Retinal pigment epithelial cell (primary cell): ENCODE measurements at regions not wholly inside any gene's neighbourhood (a gene's known extent, or its start where the extent isn't known, plus 50 kb on each side); places are given as distances from the start of the nearest gene placed in this dataset.

Experiments
- DNase-seq: peaks from one replicate; pipeline ENCODE4 v3.0.0-alpha.2; 2010; ENCODE audit warnings: low read depth
- H3K4me3 ChIP-seq: 2 replicates; pipeline ENCODE4 v1.5.1; 2011; ENCODE audit warnings: mild to moderate bottlenecking, low read length, control low read depth, moderate library complexity
- TF ChIP-seq, protein P1 (sequence below): conservative IDR thresholded peaks from 2 replicates; pipeline ENCODE4 v1.5.1; 2011; ENCODE audit warnings: low read depth, low read length, control low read depth, inconsistent platforms

DNA sequence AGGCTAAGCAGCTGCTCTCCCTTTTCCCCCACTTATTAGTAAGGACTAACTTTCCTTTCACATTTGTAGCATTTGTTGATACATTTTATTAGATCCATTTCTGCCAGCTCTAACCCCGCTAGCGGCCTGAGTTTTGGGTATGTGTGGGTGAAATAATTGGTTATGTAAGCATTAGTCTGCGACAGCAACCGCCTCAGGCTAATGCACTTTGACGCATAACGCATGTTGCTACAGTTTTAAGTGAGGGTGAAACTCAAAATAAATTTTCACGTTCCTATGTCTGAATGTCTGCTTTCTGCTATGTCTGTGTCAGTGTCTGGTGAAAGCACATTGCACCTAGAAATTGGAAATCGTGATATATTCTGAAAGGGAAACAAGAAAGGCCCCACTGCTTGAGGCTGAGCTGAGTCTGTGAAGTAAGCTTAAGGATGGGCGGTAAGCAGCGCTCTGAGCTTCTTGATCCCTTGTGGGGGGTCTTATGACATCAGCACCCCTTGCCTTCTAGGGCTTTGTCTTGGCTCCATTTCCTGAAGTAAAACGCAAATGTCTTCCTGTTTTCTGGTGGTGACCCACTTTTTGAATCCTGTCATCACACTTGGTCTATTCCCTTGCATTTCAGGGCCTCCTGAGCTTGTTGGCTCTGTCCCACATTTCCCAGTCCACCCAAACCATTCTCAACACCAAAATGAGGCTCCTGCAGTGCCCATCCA, 648.3 kb upstream of the ARGLU1 start:
- TF ChIP-seq, protein P1, sequence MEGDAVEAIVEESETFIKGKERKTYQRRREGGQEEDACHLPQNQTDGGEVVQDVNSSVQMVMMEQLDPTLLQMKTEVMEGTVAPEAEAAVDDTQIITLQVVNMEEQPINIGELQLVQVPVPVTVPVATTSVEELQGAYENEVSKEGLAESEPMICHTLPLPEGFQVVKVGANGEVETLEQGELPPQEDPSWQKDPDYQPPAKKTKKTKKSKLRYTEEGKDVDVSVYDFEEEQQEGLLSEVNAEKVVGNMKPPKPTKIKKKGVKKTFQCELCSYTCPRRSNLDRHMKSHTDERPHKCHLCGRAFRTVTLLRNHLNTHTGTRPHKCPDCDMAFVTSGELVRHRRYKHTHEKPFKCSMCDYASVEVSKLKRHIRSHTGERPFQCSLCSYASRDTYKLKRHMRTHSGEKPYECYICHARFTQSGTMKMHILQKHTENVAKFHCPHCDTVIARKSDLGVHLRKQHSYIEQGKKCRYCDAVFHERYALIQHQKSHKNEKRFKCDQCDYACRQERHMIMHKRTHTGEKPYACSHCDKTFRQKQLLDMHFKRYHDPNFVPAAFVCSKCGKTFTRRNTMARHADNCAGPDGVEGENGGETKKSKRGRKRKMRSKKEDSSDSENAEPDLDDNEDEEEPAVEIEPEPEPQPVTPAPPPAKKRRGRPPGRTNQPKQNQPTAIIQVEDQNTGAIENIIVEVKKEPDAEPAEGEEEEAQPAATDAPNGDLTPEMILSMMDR = no peak
- DNase-seq = no peak
- H3K4me3 ChIP-seq = no peak overlapping the region

DNA sequence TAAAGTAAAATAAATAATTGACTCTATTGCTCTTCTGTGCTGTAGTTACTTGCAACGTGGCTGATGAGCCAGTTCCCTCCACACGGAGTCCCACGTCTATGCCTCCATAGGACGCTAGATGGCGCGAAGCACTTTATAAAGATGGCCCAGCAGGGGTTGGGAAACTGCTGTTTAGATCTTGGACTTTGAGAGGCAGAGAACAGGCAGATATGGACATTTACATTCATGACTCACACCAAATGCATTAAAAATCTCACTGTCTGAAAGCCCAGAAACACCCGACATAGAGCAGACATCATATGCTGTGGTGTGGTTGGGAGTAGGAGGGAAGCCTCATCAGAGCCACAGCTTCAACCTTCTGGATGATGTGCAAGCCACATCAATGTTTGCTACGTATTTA, 643.1 kb upstream of the ARGLU1 start:
- TF ChIP-seq, protein P1 = peak; percentile 96
- DNase-seq = peak; percentile 68
- no peak overlapping the region for H3K4me3 ChIP-seq

- TF ChIP-seq, protein P1 = no peak
- DNase-seq = no peak
- no peak overlapping the region for H3K4me3 ChIP-seq
Observed at GRCh38 chr13:107210723-107211030, 642.7 kb upstream of the ARGLU1 start.

DNA sequence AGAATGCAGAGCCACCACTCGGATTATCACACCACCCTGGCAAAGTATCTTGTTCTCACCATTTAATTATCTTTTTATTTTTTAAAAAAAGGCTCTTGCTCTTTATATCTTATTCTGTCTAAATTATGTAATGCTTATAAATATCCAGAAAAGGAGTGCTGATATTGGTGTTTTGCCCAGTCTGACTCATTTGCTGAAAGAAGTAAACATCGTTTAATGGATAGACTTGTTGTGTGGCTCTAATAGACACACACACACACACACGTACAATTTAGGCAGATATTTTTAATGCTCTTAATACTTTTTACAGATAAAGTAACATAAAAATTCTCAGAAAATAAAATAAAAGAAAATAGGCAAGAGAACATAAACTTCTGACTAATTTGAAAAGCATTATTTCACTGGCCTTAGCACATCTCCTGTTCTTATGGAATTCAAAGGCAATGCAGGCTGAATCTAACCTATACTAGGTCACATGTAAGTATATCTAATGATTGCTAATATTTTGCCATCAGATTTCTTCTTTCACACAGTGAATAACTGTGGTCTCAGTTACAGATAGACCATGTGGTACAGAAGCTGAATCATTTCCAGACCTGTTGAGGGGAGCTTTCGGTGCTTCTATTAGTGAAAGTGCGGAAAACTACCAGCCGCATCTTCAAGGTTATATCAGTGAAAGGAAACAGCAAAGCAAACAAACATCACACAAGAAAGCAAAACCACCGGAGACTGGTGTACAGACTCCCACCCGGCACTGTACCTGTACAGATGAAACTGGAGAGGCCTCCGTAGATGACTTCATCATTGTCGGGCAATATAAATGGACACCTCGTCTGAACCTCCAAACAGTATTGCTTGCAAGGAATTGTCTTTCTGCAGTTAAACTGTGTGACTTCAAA, 642.1 kb upstream of the ARGLU1 start:
- no peak for DNase-seq
- TF ChIP-seq, protein P1 = no peak
- no peak overlapping the region for H3K4me3 ChIP-seq

- no peak for DNase-seq
- TF ChIP-seq, protein P1 = no peak
- H3K4me3 ChIP-seq = no peak overlapping the region
Observed at GRCh38 chr13:107208889-107209288, 641.0 kb upstream of the ARGLU1 start.

GRCh38 chr13:107205318-107206104, 637.6 kb upstream of the ARGLU1 start:
- H3K4me3 ChIP-seq = no peak overlapping the region
- TF ChIP-seq, protein P1 = peak; percentile 99
- no peak for DNase-seq
